GM12891 (cell line): ENCODE measurements at regions not wholly inside any gene's neighbourhood (a gene's known extent, or its start where the extent isn't known, plus 50 kb on each side); places are given as distances from the start of the nearest gene placed in this dataset.

ENCODE experiments used
- POLR2A ChIP-seq: IDR thresholded peaks from 2 replicates; pipeline ENCODE4 v1.6.1; 2011; ENCODE audit warnings: low read depth, low read length, control low read depth
- POLR2AphosphoS5 ChIP-seq: IDR thresholded peaks from 2 replicates; pipeline ENCODE4 v1.6.1; 2011; ENCODE audit warnings: low read depth, low read length, control low read depth
- POU2F2 ChIP-seq: IDR thresholded peaks from 2 replicates; pipeline ENCODE4 v1.6.1; 2011; ENCODE audit warnings: low read depth, mild to moderate bottlenecking, control low read depth, low read length, moderate library complexity
- SPI1 ChIP-seq: IDR thresholded peaks from 2 replicates; pipeline ENCODE4 v1.6.1; 2011; ENCODE audit warnings: low read depth, low read length, control low read depth
- TAF1 ChIP-seq: IDR thresholded peaks from 2 replicates; pipeline ENCODE4 v1.6.1; 2011; ENCODE audit warnings: low read depth, low read length, control low read depth

DNA sequence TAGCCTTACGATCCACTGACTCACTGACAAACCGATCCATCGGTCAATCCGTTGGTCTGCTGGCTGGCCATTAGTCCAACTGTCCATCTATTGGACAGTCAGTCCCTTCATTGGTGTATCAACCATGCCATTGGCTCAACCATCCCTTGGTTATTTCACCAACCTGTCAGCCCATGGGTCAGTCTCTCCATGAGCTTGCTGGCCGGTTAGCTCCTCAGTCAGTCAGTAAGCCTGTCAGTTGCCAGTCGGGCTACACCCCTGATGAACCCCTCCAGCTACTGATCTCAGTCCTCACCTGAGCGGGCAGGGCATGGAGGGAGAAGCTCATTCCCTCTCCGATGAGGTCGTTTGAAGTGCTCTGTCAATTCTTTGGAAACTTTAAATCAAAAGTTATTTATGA is 166.5 kb downstream of the FGF18 start:
- TF ChIP-seq POU2F2 = no peak
- no peak for TF ChIP-seq POLR2A
- TF ChIP-seq TAF1 = no peak
- no peak for TF ChIP-seq POLR2AphosphoS5
- TF ChIP-seq SPI1 = no peak
